Renal cortex interstitium (tissue), 11 donors: ENCODE measurements at regions not wholly inside any gene's neighbourhood (a gene's known extent, or its start where the extent isn't known, plus 50 kb on each side); places are given as distances from the start of the nearest gene placed in this dataset.

Source experiments
- DNase-seq, 11 donors: peaks; one replicate each; pipeline ENCODE4 v3.0.0-alpha.2; 2013; ENCODE audit warnings: low read depth in 9 of 11, low spot score in 4 of 11; ENCODE audit errors: extremely low read depth in 1 of 11

- DNase-seq = no peak
Observed at GRCh38 chr3:147733217-147733616, 324.1 kb downstream of the ZIC1 start.

GRCh38 chr3:147735616-147736015 lies 326.5 kb downstream of the ZIC1 start:
- DNase-seq = no peak

- DNase-seq = no peak
Observed at GRCh38 chr3:147736226-147736625, 327.1 kb downstream of the ZIC1 start.

GRCh38 chr3:147737376-147737775 lies 328.2 kb downstream of the ZIC1 start:
- no peak for DNase-seq

GRCh38 chr3:147740928-147741327 lies 331.8 kb downstream of the ZIC1 start:
- no peak for DNase-seq

- no peak for DNase-seq
Observed at GRCh38 chr3:147744967-147745366, 335.8 kb downstream of the ZIC1 start.

GRCh38 chr3:147755310-147755709 lies 346.1 kb downstream of the ZIC1 start:
- no peak for DNase-seq

GRCh38 chr3:147756476-147756875 lies 347.3 kb downstream of the ZIC1 start:
- DNase-seq = no peak

GRCh38 chr3:147757866-147758265 lies 348.7 kb downstream of the ZIC1 start:
- DNase-seq = no peak

- DNase-seq = peak in 7 of 11 donors; percentile 4 to 27 (median 11)
Observed at GRCh38 chr3:147758771-147759170, 349.6 kb downstream of the ZIC1 start.

- DNase-seq = no peak
Observed at GRCh38 chr3:147760085-147760484, 350.9 kb downstream of the ZIC1 start.

- peak in 1 of 11 donors; percentile 4 for DNase-seq
Observed at GRCh38 chr3:147760941-147761340, 351.8 kb downstream of the ZIC1 start.

- DNase-seq = no peak
Observed at GRCh38 chr3:147773116-147773630, 364.0 kb downstream of the ZIC1 start.

GRCh38 chr3:147775411-147775810 lies 366.2 kb downstream of the ZIC1 start:
- DNase-seq = no peak

- no peak for DNase-seq
Observed at GRCh38 chr3:147775816-147776530, 366.8 kb downstream of the ZIC1 start.

GRCh38 chr3:147793841-147794240 lies 384.7 kb downstream of the ZIC1 start:
- no peak for DNase-seq

GRCh38 chr3:147794596-147794995 lies 385.4 kb downstream of the ZIC1 start:
- DNase-seq = no peak

GRCh38 chr3:147795418-147795817 lies 386.3 kb downstream of the ZIC1 start:
- no peak for DNase-seq

- peak in 6 of 11 donors; percentile 7 to 28 (median 12) for DNase-seq
Observed at GRCh38 chr3:147797095-147797494, 387.9 kb downstream of the ZIC1 start.

- no peak for DNase-seq
Observed at GRCh38 chr3:147799601-147800000, 390.4 kb downstream of the ZIC1 start.

GRCh38 chr3:147807776-147808175 lies 398.6 kb downstream of the ZIC1 start:
- no peak for DNase-seq
